ENCODE measurements at regions not wholly inside any gene's neighbourhood (a gene's known extent, or its start where the extent isn't known, plus 50 kb on each side); places are given as distances from the start of the nearest gene placed in this dataset.

DNA sequence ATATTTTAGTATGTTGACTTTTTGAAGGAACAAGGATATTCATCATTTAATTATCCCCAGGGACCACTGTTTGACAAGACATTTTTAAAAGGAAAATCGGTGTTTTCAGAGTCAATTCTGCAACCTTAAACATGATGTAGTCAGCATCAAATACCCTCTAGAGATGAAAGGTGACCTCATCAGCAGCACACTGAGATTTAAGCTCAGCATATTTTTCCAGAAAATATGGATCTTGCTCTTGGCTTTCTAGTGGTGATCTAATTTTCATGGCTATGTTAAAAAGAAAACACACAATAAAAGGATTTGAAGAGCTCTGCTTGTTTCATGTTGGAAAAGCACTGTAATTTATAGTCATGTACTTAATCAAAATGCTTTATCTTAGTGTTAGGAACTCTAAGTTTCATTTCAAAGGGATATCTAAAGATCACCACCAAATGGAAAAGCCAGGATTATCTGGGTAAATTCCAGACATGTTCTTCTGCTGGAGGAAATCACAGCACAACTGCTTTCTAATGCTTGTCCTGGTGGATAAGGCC lies 487.2 kb downstream of the ENC1 start:
- DNase-seq (ENCODE audit: low spot score): no peak

DNA sequence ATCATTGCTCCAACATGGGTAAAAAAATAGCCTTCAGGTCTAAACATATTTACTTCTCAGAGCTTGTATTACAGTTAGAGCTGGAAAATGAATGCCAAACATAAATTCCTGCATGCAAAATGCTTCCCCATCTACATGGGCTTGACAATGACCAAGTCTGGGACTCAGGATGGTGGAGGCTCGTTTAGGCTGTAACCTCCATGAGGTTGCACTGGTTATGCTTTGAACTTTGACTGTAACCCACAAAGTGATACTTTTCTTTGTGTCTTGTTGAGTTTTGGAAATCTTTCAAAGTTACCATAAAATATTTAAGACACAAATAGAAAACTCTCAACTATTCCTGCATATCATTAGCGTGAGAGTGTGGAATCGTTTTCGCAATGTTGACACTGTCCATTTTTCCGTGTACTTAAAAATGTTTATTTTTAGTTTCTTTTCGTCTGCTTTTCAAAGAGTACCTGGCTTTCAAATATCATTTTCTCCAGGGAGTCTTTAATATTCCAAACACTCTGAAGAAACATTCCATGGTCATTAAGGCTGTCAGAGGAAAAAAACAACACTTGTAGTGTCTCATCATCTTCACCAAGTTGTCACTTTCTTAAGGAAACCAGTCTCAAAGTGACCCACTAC lies 487.8 kb downstream of the ENC1 start:
- no peak for DNase-seq (ENCODE audit: low spot score)

DNA sequence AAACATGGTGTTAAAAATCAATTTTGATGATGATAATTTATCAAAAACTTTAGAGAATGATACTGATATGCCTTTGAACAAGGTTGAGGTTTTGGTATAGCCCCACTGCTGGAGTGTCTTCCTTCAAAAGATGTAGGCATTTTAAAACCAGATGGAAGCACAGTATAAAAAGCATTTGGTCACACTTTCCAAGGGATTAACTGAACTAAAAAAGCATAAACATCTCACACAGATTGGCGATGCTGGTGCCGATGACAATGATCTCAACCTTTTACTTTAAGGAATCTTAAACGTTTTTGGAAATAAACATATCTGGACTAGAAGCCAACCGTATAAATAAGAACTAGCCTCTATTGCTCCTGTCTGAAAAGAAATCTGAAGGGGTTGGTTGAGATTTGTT lies 488.4 kb downstream of the ENC1 start:
- no peak for DNase-seq (ENCODE audit: low spot score)

DNA sequence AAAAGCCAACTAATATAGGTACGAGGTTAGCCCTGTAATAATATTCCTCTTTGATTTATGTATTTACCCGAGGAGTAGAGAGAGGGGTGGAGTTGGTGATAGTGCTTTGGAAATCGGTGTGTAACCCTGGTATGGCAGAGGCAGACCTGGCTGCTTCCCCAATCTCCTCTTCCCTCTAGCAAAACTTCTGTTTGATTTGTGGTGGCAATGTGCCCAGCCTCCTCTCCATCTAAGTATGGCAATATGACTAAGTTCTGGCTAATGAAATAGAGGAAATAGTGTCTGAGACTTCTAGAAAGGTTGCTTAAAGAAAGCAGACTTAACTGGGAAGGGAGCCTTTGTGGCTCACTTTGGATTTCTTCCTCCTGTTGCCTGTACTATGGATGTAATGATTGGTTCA lies 491.1 kb downstream of the ENC1 start:
- DNase-seq (ENCODE audit: low spot score): peak; percentile 83

DNA sequence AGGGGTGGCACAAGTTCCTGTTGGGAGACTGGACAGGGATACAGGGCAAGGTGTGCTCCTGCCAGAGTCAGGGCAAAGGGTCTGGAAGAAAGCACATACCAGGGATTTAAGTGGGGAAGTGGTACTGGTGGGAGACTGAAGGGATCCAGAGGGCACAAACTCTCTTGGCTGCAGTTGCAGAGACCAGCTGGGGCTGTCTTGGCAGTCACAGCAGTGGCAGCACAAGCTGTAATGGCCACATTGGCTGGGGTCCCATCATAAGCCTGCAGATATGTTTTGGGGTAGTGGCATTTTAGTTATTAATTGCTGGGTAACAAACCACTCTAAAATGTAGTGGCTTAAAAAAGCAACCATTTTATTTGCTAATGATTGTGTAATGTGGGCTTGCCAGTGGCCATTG lies 492.2 kb downstream of the ENC1 start:
- no peak for DNase-seq (ENCODE audit: low spot score)

DNA sequence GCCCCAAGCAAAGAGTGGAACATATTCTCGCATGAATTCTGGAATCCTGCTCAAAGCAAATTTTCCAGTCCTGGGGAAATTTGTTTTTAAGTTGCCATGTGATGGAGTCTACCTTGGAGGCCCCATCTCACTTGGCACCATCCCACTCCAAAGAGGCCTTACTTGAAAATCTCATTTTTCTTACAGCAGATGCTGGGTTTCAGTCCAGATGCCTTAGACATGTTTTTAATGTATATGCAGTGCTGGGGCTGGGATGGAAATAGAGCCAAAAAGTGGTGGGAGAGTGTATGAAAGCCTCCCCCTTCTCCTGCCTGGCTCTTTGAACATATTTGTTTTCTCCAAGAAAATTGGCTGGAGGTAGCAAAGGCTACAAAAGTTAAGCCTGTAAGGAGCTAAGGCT lies 493.7 kb downstream of the ENC1 start:
- DNase-seq (ENCODE audit: low spot score): no peak

DNA sequence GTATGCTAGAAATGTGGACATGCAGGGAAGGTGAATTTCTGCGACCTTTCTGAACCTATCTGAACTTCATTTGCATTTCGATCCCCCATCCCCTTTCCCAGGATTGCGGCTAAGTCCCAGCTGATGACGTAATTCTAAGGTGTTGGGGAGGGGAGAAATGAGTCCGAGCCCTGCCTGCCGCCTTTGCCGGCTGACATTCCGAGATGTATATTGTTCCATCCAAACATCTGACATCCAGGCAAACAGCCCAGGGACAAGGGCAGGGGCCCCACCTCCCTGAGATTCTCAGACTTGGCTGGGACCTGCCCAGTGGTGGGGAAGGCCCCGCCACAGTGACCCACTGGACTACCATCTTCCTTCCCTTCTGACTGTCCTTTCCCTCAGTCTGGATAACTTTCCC lies 494.6 kb downstream of the ENC1 start:
- DNase-seq (ENCODE audit: low spot score): no peak

DNA sequence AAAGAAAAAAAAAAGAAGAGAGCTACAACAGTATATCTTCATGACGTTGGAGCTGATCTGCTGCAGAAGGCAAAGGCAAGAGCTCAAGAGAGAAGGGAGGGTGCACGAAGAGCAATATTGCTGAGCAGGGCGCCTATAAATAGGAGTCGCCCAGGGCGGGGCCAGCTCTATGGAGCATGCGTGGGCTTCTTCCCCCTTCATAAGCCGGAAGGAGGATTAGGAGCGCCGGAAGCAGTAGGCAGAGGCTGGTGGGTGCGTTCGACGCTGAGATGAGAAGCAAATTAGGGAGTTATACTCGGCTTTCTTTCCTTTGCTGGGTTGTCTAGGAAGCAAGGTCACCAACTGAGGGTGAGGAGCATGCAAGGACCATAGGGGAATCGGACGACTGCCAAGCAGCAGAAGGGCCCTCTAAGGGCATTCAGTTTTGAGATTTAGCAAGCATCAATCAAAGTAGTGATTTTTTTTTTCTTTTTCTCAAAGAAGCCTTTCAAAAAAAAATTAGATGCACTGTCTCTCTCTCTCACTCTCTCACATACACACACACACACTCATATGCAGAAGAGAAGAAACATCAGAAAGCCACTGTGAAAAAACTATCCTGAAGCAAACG lies 496.7 kb downstream of the ENC1 start:
- no peak for DNase-seq (ENCODE audit: low spot score)

DNA sequence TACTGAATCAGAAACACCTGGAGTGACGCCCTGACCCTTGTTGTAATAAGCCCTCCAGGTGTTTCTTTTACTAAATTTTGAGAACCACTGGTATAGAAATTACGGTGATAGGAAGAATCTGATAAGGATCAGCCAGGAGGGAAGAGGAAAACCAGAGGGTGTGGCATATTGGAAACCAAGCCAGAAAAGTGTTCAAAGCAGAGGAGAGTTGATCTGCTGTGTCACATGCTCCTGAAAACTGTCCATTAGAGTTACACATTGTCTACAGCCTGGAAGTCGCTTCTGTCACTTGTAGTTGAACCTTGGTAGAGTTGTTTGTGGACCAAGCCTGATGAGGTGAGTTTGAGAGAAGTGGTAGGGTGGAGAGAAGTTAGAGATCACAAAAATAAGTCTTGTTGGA lies 497.4 kb downstream of the ENC1 start:
- no peak for DNase-seq (ENCODE audit: low spot score)

DNA sequence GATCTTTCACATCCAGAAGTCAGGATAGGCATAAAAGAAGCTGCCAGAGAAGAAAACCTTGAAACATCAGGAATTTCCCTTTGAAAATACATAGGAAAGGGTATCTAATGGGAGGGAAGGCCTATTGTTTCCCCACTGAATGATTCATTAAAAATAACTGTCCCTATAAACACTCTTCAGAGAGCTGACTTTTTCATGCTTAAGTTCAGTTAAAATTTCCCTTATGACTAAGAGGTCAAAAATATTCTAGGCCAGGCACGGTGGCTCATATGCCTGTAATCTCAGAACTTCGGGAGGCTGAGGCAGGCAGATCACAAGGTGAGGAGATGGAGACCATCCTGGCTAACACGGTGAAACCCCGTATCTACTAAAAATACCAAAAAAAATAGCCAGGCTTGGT lies 499.5 kb downstream of the ENC1 start:
- peak; percentile 30 for DNase-seq (ENCODE audit: low spot score)

DNA sequence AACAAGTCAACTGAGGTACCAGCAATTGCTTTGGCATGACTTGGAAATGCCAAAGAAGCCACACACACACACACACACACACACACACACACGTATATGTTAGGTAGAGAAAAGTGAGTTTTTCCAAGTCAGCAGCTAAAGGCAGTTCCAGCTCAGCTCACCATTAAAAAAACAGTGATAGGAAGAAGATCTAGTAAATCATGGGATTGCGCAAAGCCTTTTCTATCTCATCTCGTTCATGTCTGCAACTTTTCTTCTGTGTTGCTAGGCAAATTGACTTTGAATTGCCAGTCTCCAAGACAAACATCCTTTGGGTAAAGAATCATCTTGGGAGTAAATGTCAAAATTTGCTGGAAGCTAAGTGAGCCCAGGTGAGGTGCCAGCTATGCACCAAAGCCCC lies 500.1 kb downstream of the ENC1 start:
- DNase-seq (ENCODE audit: low spot score): no peak

DNA sequence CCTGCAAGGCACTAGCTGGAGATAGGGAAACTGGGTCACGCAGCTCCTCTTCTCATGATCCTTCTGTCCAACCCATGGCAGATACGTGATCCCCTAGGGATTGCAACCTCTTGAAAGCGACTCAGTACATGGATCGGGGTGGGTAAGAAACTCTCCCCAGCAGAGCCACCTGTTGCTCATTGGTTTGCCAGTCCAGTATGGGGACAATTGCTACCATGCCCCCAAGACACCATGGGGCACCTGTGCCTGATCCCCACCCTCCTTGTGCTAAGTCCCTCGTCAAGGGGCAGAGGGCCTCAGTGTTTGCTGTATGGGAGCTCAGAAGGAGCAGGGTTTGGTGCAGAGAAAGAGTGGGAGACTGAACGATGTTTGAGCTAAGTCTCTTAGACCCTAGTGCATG lies 500.9 kb downstream of the ENC1 start:
- DNase-seq (ENCODE audit: low spot score): no peak

DNA sequence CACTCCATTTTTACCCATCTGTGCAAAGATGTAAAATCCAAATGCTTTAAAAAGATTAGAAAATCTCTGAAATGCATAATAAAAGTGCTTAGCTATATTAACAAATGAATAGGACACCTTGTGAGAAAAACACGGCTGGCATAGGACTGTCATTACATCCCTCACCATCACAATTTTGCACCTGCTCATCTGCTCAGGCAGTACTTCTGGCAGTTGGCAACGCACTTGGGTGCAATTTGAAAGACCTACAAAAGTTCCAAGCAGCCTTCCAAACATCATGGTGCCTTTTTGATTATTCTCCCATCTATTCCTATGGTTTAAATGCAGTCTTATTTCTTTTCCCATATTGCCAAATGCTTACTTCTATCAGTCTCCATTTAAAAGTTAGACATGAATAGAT lies 501.8 kb downstream of the ENC1 start:
- DNase-seq (ENCODE audit: low spot score): no peak

DNA sequence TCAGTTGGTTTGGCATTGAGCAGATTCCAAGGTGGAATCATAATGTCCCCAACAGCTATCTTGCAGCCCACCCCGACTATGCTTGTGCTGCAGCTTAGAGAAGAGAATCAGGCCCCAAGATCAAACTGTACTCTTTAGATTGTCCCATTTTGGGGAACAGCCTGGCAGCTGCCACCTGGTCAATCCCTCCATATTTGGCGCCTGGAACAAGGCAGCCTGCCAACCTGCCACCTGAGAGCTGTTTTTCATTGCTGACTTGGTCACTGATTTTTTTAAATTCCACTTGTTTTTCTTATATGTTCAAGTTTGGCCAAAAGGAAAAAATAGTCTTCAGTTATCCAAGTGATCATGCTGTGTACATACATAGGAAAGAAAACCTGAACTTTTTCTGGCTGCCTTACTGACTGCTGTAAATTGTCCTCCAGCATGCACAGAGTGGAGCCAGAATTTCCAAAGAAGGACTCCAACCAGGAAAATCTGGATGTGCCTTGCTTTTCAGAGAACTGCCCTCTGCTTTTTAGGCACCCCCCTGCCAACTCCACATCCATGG lies 504.2 kb downstream of the ENC1 start:
- DNase-seq (ENCODE audit: low spot score): no peak

DNA sequence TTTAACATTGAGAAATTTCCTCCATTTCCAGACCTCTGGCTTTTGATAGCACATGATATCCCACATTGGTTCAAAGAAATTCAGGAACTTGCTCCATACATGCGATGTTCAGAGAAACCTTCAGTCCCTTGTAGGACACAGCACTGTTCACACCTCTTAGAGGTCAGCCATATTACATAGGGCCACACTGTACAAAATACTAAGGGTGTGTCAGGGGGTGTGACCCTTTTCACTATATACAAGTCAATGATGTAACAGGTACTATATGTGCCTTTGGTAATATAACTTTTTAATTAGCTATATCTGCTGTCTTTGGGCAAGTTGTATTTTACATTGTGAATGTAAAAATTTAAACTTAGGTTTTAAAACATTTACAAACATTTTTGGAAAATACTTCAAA lies 505.5 kb downstream of the ENC1 start:
- no peak for DNase-seq (ENCODE audit: low spot score)

DNA sequence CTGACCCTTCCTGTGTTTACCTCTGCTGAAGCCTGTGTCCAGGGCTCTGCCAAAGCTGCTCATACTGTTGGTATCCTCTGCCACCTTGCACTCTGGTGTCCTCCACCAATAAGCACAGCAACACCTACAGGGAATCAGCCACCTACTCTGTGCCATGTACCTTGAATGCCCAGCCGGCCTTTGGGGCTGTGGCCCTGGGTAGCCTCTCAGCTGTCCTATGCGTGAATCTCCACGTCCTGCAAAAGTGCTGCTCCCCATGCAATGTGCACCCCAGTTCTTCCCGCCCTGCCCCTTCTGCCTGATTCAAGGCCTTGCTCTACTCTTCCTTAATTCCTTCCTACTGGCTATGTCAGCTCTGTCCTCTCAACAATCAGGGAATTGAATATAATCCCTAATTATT lies 506.5 kb downstream of the ARHGEF28 start:
- DNase-seq (ENCODE audit: low spot score): no peak

DNA sequence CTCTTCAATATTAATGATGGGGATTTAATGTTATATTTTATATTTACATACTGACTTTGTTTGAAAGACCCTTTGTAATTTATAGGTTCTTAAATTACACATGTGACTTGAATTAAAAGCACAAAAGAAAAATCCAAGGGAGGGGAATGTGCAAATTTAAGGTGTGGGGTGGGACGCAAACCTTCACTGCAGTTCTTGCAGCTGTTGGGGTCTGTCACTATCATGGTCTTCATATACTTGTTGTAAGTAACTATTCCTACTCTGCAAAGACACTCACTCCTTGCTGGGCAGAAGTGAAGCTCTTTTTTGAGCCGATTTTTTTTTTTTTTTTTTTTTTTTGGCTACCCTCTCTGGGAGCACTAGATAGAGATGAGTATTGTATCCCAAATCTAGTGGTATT lies 505.3 kb downstream of the ARHGEF28 start:
- DNase-seq (ENCODE audit: low spot score): no peak

DNA sequence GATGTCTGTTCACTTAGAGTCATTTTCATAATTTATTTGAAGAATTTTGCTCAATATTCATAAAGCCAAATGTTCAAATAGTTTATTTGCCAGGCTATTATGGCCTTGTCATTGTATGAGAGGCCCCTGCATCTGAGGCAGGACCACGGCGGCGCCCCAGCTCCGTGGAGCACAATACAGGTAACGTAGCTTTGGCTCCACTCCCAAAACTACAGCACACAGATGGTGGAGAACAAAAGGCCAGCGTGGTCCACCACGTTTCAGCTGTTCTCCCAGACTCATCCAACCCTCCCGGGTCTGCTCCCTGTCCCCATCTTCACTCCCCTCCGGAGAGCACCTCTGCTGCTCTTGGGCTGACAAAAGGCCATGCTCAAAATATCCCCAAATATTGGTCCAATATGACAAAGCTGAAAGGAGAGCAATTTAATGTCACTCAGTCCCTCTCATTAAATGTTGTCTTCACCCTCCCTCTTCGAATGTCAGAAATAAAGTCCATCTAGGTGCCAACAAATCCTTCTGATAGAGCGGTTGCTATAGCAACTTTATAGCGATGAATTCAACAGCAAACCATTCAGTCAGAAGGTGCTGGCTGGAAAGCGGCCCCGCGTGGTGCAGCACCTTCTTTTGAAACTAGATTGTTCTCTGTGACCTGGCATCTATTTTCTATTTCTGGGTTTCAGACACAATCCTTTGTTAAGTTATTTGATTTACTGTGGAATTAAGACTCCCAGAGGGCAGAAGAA lies 504.3 kb downstream of the ARHGEF28 start:
- no peak for DNase-seq (ENCODE audit: low spot score)

DNA sequence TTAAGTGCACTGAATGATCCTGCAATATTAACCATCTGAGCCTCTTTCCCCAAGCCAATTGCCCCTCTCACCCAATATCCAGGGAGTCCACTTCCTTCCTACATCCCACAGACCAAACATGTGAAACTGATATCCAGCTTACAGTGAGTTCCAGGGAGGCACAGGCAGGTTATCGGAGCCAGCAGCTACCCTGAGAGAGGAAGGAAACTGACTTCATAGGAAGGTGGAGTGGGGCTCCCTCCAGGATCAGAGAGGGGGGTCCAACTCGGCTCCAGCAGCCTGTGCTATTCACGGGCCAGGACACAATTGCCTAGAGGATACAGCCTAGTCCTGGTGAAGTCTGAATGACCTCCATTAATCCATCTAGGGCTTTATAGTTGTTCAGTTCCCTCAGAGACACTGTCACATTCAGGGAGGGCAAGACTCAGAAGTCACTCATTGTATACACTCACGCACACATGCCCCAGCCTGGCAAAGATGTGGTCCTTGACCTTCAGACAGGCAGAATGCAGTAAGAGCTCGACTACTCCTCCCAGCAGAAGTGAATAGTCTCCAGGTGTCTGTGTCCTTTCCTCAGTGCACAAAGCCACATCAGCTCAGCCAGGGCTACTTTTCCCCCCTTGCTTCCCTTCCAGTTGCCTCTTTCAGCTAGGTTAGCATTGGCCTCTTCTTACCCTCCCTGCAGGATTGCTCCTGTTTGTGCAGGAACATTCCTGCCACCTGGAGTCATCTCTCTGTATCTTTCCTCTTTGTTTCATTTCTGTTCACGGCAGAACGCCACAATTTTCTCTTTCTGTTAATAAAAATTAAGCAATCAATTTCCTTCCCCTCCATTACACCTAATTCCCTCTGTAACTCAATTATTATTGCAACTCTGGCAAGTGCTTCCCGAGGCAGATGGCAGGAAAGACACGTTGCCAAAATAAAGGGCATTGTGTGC lies 501.7 kb downstream of the ARHGEF28 start:
- DNase-seq (ENCODE audit: low spot score): peak; percentile 40

DNA sequence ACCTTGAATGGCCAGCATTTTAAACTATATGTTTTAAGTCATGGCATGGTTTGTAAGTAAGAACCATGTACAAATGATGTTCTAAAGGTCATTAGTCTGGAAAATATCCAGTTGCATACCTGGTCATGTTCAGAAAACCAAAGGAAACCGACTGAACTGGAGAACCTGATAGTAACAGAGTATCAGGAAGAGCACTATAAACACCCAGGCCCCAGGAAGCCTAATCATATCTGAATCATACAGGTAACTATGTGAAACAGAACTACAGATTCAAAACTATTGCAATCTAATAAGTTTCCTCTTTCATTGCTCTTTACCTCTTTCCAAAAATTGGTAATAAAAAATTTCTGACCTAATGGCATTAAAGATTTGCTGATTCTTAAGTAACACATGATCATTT lies 500.3 kb downstream of the ARHGEF28 start:
- no peak for DNase-seq (ENCODE audit: low spot score)

DNA sequence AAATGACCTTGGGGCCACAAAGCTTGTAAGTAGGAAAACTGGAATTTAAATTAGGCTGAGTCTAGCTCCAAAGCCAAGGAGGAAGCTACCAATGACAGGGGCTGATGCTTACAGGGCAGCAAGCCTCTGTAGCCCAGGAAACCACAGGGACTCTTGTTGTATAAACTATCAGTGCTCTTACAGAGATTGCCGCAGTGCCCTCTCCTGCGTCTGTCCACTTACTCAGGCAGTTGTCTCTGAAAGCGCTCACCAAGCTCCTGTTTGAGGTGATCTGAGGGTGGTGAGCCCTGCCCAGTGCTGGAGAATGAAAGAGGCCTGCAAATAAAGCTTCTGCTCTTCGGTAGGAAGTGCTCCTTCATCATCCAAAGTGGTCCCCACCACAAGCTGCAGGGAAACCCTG lies 498.8 kb downstream of the ARHGEF28 start:
- DNase-seq (ENCODE audit: low spot score): no peak

DNA sequence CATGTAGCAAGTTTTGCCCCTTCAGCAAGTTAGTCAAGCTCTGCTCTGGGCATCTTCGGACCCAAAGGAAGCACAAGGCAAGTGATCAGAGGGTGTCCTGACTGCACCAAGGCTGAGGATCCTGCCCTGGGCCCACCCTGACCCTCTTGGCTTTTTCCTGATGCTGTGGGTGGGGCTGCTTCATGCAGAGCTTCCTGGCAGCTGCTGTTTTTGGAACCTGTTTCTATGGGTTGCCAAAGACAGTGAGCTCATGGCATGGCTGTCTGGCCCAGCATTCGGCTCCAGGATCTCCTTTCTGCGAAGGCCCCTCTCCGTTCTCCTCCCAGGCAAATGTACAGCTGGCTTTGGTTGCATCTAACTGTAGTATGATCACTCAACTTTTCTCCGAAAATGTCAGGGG lies 497.9 kb downstream of the ARHGEF28 start:
- DNase-seq (ENCODE audit: low spot score): no peak
